Lung (tissue), 11 donors: ENCODE measurements at regions not wholly inside any gene's neighbourhood (a gene's known extent, or its start where the extent isn't known, plus 50 kb on each side); places are given as distances from the start of the nearest gene placed in this dataset.

ENCODE experiments used
- ATAC-seq: fragments of 200-7000 bp; cut with Tn5 transposase; one replicate; pipeline ENCODE4 v1.9.1; 2020; ENCODE audit warnings: moderate number of reproducible peaks; ENCODE audit not compliant: insufficient read depth, low FRiP score
- DNase-seq, 3 donors: peaks; one replicate each; pipeline ENCODE4 v3.0.0-alpha.2; 2013 to 2017
- H3K27ac ChIP-seq, 2 donors: one replicate each; pipeline ENCODE4 v1.5.1; 2013; ENCODE audit warnings: mild to moderate bottlenecking in 2 of 2, moderate library complexity in 2 of 2, control low read depth in 1 of 2, inconsistent platforms in 1 of 2, low read depth in 1 of 2, low read length in 1 of 2
- H3K27me3 ChIP-seq, 3 donors: one replicate each; pipeline ENCODE4 v1.5.1; 2013; ENCODE audit warnings: low read length in 2 of 3; ENCODE audit not compliant: control insufficient read depth in 3 of 3, insufficient read depth in 3 of 3
- H3K36me3 ChIP-seq, 4 donors: one replicate each; pipeline ENCODE4 v1.5.1; 2013; ENCODE audit warnings: low read length in 4 of 4, mild to moderate bottlenecking in 1 of 4, moderate library complexity in 1 of 4; ENCODE audit not compliant: control insufficient read depth in 4 of 4, insufficient read depth in 4 of 4
- H3K4me1 ChIP-seq, 5 donors: one replicate each; pipeline ENCODE4 v1.5.1; 2013; ENCODE audit warnings: low read length in 5 of 5, mild to moderate bottlenecking in 2 of 5, moderate library complexity in 1 of 5; ENCODE audit not compliant: control insufficient read depth in 5 of 5, insufficient read depth in 5 of 5
- H3K4me3 ChIP-seq: one replicate; pipeline ENCODE4 v1.5.1; 2013; ENCODE audit warnings: mild to moderate bottlenecking, control low read depth, moderate library complexity
- H3K9ac ChIP-seq, 2 donors: one replicate each; pipeline ENCODE4 v1.5.1; 2013; ENCODE audit warnings: low read length in 2 of 2, control low read depth in 1 of 2; ENCODE audit not compliant: insufficient read depth in 1 of 2
- H3K9me3 ChIP-seq, 4 donors: one replicate each; pipeline ENCODE4 v1.5.1; 2013; ENCODE audit warnings: low read length in 3 of 4, mild to moderate bottlenecking in 1 of 4, moderate library complexity in 1 of 4; ENCODE audit not compliant: control insufficient read depth in 4 of 4, insufficient read depth in 3 of 4
- CTCF ChIP-seq: IDR thresholded peaks from 2 replicates; pipeline ENCODE4 v1.5.1; 2012; ENCODE audit warnings: mild to moderate bottlenecking; ENCODE audit errors: control extremely low read depth, extremely low read depth
- WGBS, 2 donors: extraction: QIAGEN DNeasy Blood & Tissue Kit; methylation state at CpG; one replicate each; pipeline ENCODE4 v1.1.7; 2013; 5-methylcytosine and 5-hydroxymethylcytosine counted together
- donor health status: control.
- donor health status: control.
- donor health status: Bipolar disorder and iron deficiency.
- donor health status: healthy.
- donor health status: DM: yes; HTN: yes; CAD: no.

DNA sequence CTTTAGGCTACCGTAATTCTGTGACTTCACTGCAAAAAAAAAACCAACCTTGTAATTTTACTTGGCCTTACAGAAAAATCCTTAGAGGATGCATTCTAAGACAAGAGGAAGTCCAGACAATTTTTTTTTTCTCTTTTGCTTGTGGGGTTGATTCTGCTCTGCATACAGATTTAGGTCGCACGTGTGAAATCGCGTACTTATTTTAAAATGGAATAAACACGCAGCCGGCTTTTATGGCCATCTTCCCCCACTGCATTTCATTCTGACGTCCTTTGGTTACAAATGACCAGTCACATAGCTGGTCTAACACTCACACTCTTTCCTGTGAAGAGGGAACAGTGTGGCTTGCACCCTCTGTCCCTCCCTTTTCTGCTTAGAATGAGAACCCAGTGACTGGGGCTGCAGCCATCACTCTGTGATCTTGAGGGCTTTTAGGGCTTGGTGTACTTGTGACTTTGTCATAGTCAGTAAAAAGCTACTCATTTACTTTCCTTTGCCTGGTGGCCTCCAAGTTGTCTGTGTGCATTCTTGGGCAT, 63.6 kb upstream of the CARD11 start:
- Histone ChIP-seq H3K4me1 (peaks cover 0 to 1% (median 0%) of the 10 kb centered on the region in 5 donors), H3K27ac (no peak overlapping the region), H3K9me3 (peaks cover 0 to 15% (median 0%) of the 10 kb centered on the region in 4 donors), H3K36me3 (no peaks in the 10 kb centered on the region), H3K9ac (no peak overlapping the region), H3K4me3 (no peak overlapping the region), H3K27me3 (no peaks in the 10 kb centered on the region)
- DNase-seq, result no peak
- 79 to 82% methylated on average over 8 of the region's 8 CpGs for WGBS, 2 donors
- no peak for ATAC-seq
- TF ChIP-seq CTCF, result no peak

GRCh38 chr7:3107889-3108570, 64.4 kb upstream of the CARD11 start:
- 81 to 88% methylated on average over 8 of the region's 8 CpGs for WGBS, 2 donors
- Histone ChIP-seq H3K9me3 (peaks cover 0 to 21% (median 0%) of the 10 kb centered on the region in 4 donors), H3K4me1 (peaks cover 0 to 1% (median 0%) of the 10 kb centered on the region in 5 donors), H3K27ac (no peak overlapping the region), H3K9ac (no peak overlapping the region), H3K27me3 (no peaks in the 10 kb centered on the region), H3K4me3 (no peak overlapping the region), H3K36me3 (no peaks in the 10 kb centered on the region)
- ATAC-seq (no peak), DNase-seq (no peak)
- TF ChIP-seq CTCF, result no peak

GRCh38 chr7:3109311-3109915, 65.7 kb upstream of the CARD11 start:
- 64 to 79% methylated on average over 9 of the region's 9 CpGs for WGBS, 2 donors
- TF ChIP-seq CTCF, result no peak
- Histone ChIP-seq H3K4me3 (no peak overlapping the region), H3K27ac (no peak overlapping the region), H3K27me3 (no peaks in the 10 kb centered on the region), H3K4me1 (peaks cover 0 to 3% (median 0%) of the 10 kb centered on the region in 5 donors), H3K9ac (no peak overlapping the region), H3K9me3 (peaks cover 0 to 27% (median 3%) of the 10 kb centered on the region in 4 donors), H3K36me3 (no peaks in the 10 kb centered on the region)
- ATAC-seq (no peak), DNase-seq (no peak)
